GM18517 (cell line): ENCODE measurements at regions not wholly inside any gene's neighbourhood (a gene's known extent, or its start where the extent isn't known, plus 50 kb on each side); places are given as distances from the start of the nearest gene placed in this dataset.

Experiments used
- ATAC-seq: cut with Tn5 transposase; IDR thresholded peaks from one replicate; pipeline ENCODE4 v1.9.1; 2021; ENCODE audit warnings: mild to moderate bottlenecking, moderate library complexity; ENCODE audit not compliant: unreplicated experiment

- no peak for ATAC-seq
Observed at GRCh38 chr13:104286566-104287290, 1220.5 kb upstream of the SLC10A2 start.

- ATAC-seq = no peak
Observed at GRCh38 chr13:104281910-104282309, 1215.7 kb upstream of the SLC10A2 start.

- no peak for ATAC-seq
Observed at GRCh38 chr13:104270731-104271130, 1204.5 kb upstream of the SLC10A2 start.

DNA sequence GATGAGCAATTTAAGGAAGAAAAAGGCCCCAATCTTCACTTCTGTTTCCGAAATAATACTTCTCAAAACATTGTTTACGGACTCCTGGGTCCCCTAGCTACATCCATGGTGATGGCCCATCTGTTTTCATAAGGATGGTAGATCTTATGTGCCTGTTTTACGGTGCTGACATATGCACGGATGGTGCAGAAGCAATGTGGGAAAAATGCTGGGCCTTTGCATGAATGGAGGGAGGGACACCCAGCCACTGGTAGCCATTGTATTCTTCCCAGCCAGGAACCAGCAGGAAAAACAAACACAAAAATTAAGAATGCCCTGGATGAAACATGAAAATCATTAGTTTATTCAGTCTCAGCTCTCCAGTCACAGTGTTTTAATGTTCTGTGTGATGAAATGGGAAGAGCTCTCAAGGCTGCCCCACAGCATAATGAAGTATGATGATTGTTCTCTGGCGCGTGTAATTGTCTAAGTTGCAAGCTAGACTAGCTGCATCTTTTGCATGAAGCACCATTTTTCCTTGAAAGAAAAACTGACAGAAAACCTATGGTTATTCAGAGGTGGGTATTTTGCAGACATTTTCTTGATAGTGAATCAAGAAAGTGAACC, 1201.1 kb upstream of the SLC10A2 start:
- no peak for ATAC-seq

- no peak for ATAC-seq
Observed at GRCh38 chr13:104256701-104257100, 1190.5 kb upstream of the SLC10A2 start.

GRCh38 chr13:104253063-104253680, 1187.0 kb upstream of the SLC10A2 start:
- ATAC-seq = no peak

DNA sequence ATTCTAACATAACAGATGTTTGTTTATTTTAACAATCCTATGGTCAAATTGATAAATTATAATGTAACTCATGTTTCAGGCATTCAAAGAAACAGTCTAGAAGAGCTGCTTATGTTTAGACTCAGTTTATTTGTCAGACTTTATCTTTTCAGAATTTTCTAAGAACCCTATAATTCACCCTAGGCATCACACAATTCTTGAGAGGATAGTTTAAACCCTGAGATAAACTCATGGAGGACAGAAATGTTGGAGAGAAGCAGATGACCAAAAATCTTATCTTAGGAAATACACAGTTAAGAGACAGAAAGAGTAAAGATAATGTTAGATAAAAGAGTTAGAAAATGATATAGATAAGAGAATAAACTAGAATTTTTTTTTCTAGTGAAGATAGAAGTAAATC, 1185.7 kb upstream of the SLC10A2 start:
- no peak for ATAC-seq

DNA sequence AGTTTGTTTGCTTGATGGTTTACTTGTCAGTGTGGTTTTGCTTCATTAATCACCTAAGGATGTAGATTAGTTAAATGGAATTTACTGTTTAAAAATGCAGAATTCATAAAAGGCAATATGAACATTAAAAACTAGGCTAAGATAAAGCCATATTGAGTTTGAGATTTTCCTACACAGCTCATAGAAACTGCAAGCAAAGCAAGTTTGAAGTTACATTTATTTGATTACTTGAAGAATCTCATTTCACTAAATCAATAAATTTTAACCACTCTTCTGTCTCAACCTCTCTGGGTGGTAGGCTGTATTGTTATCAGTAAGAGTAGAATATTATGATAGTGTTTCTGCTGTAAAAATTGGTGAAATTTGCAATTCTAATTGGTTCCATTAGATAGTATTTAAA, 1180.7 kb upstream of the SLC10A2 start:
- no peak for ATAC-seq

GRCh38 chr13:104206450-104207044, 1140.3 kb upstream of the SLC10A2 start:
- ATAC-seq = no peak

- no peak for ATAC-seq
Observed at GRCh38 chr13:104204177-104204576, 1138.0 kb upstream of the SLC10A2 start.

GRCh38 chr13:104198801-104199200, 1132.6 kb upstream of the SLC10A2 start:
- ATAC-seq = no peak

GRCh38 chr13:104196611-104197010, 1130.4 kb upstream of the SLC10A2 start:
- ATAC-seq = no peak

- no peak for ATAC-seq
Observed at GRCh38 chr13:104181526-104182231, 1115.5 kb upstream of the SLC10A2 start.

- ATAC-seq = no peak
Observed at GRCh38 chr13:104170980-104171555, 1104.9 kb upstream of the SLC10A2 start.

- ATAC-seq = no peak
Observed at GRCh38 chr13:104163866-104164630, 1097.8 kb upstream of the SLC10A2 start.

GRCh38 chr13:104160536-104160935, 1094.3 kb upstream of the SLC10A2 start:
- no peak for ATAC-seq

GRCh38 chr13:104143760-104144416, 1077.7 kb upstream of the SLC10A2 start:
- no peak for ATAC-seq

GRCh38 chr13:104140552-104140951, 1074.3 kb upstream of the SLC10A2 start:
- no peak for ATAC-seq

- ATAC-seq = no peak
Observed at GRCh38 chr13:104137416-104137815, 1071.2 kb upstream of the SLC10A2 start.

GRCh38 chr13:104132849-104133248, 1066.6 kb upstream of the SLC10A2 start:
- no peak for ATAC-seq
